OCI-LY7 (cell line): ENCODE measurements at regions not wholly inside any gene's neighbourhood (a gene's known extent, or its start where the extent isn't known, plus 50 kb on each side); places are given as distances from the start of the nearest gene placed in this dataset.

Experiments
- BruUV-seq: library from RNA; stranded (reverse); fragments of 400-500 nt; replicated peaks from 2 replicates; lab custom pipeline; 2021; lab: Mats Ljungman, UMichigan
- CTCF ChIA-PET: fragments of 300-600 bp; sonication (Branson Sonifier 250); formaldehyde crosslinking; loops from one replicate; lab custom pipeline; 2022; ENCODE audit warnings: antibody characterized with exemption; ENCODE audit not compliant: unreplicated experiment; lab: Charles Lee
- POLR2A ChIA-PET: fragments of 300-600 bp; sonication (Branson Sonifier 250); formaldehyde crosslinking; loops from one replicate; lab custom pipeline; 2022; ENCODE audit warnings: antibody characterized with exemption; lab: Charles Lee
- DNase-seq: peaks from one replicate; pipeline ENCODE4 v3.0.0-alpha.2; 2015; ENCODE audit warnings: low spot score
- H2AFZ ChIP-seq: fragments of 200-600 bp; sonication (generic), shearing (Covaris generic); 2 replicates; pipeline ENCODE4 v1.6.1; 2014; ENCODE audit warnings: mild to moderate bottlenecking, antibody characterized with exemption, low read length, moderate library complexity
- H3K27ac ChIP-seq: fragments of 200-600 bp; sonication (generic); 2 replicates; pipeline ENCODE4 v1.5.1; 2014; ENCODE audit warnings: mixed run types, low read depth, mild to moderate bottlenecking, moderate library complexity, low read length, inconsistent platforms; ENCODE audit not compliant: poor library complexity, severe bottlenecking
- H3K36me3 ChIP-seq: fragments of 200-600 bp; sonication (generic); 2 replicates; pipeline ENCODE4 v1.6.1; 2014; ENCODE audit warnings: mild to moderate bottlenecking, antibody characterized with exemption, low read length, moderate library complexity, mixed read lengths; ENCODE audit not compliant: insufficient read depth
- H3K4me1 ChIP-seq: fragments of 200-600 bp; sonication (generic); 2 replicates; pipeline ENCODE4 v1.5.1; 2014; ENCODE audit warnings: mild to moderate bottlenecking, low read length; ENCODE audit not compliant: insufficient read depth, poor library complexity, severe bottlenecking
- H3K4me2 ChIP-seq: fragments of 200-600 bp; sonication (generic); 2 replicates; pipeline ENCODE4 v1.6.1; 2014; ENCODE audit warnings: mild to moderate bottlenecking, low read length
- H3K4me3 ChIP-seq: fragments of 200-600 bp; sonication (generic); 2 replicates; pipeline ENCODE4 v1.5.1; 2014; ENCODE audit warnings: mild to moderate bottlenecking, low read depth, low read length; ENCODE audit not compliant: poor library complexity, severe bottlenecking
- H3K79me2 ChIP-seq: fragments of 200-600 bp; sonication (generic); 2 replicates; pipeline ENCODE4 v1.6.1; 2016; ENCODE audit warnings: low read depth, mild to moderate bottlenecking, low read length, moderate library complexity, mixed read lengths; ENCODE audit not compliant: insufficient read depth
- H3K9me2 ChIP-seq: fragments of 200-600 bp; sonication (generic); 2 replicates; pipeline ENCODE4 v1.6.1; 2016; ENCODE audit warnings: mild to moderate bottlenecking, low read length, mixed read lengths; ENCODE audit not compliant: insufficient read depth
- H3K9me3 ChIP-seq: fragments of 200-600 bp; sonication (generic); 2 replicates; pipeline ENCODE4 v1.6.1; 2014; ENCODE audit warnings: mild to moderate bottlenecking, mixed run types, low read length, mixed read lengths
- H4K20me1 ChIP-seq: fragments of 200-600 bp; sonication (generic); 2 replicates; pipeline ENCODE4 v1.6.1; 2014; ENCODE audit warnings: mild to moderate bottlenecking, antibody characterized with exemption, low read length, moderate library complexity, mixed read lengths; ENCODE audit not compliant: insufficient read depth
- CTCF ChIP-seq: fragments of 200-600 bp; sonication (generic); conservative IDR thresholded peaks from 2 replicates; pipeline ENCODE4 v1.5.1; 2014; ENCODE audit warnings: mild to moderate bottlenecking, antibody characterized with exemption, low read length, moderate library complexity, mixed read lengths
- EZH2phosphoT487 ChIP-seq: fragments of 200-600 bp; sonication (generic); IDR thresholded peaks from 2 replicates; pipeline ENCODE4 v1.6.1; 2018; ENCODE audit warnings: low read depth, borderline replicate concordance, mild to moderate bottlenecking, mixed run types, antibody characterized with exemption, low read length, moderate library complexity, mixed read lengths
- intact Hi-C: fragments of 100-400 bp; cut with micrococcal nuclease; formaldehyde crosslinking; loops from one replicate; pipeline ENCODE4 v1.10.0; 2022; ENCODE audit not compliant: unreplicated experiment

- no peak overlapping the region for H3K4me2 ChIP-seq
- no peak for DNase-seq
- intact Hi-C loops: no loop called here
- H3K9me3 ChIP-seq: no peaks in the 10 kb centered on the region
- no peaks in the 10 kb centered on the region for H3K79me2 ChIP-seq
- POLR2A ChIA-PET: no interaction called here
- H4K20me1 ChIP-seq: no peaks in the 10 kb centered on the region
- no peaks in the 10 kb centered on the region for H3K36me3 ChIP-seq
- BruUV-seq: no TSS peak
- no peak overlapping the region for H3K4me3 ChIP-seq
- no peak overlapping the region for H2AFZ ChIP-seq
- no peak overlapping the region for H3K27ac ChIP-seq
- H3K4me1 ChIP-seq: no peaks in the 10 kb centered on the region
- no peak for TF ChIP-seq EZH2phosphoT487
- TF ChIP-seq CTCF: no peak
- CTCF ChIA-PET: no interaction called here
- H3K9me2 ChIP-seq: no peaks in the 10 kb centered on the region
Measured at GRCh38 chr4:16377887-16378286, 151.6 kb upstream of the TAPT1 start.

- no TSS peak for BruUV-seq
- no peak overlapping the region for H3K27ac ChIP-seq
- H3K4me3 ChIP-seq: no peak overlapping the region
- intact Hi-C loops: no loop called here
- H4K20me1 ChIP-seq: no peaks in the 10 kb centered on the region
- H3K9me2 ChIP-seq: no peaks in the 10 kb centered on the region
- CTCF ChIA-PET: no interaction called here
- H3K36me3 ChIP-seq: no peaks in the 10 kb centered on the region
- no peaks in the 10 kb centered on the region for H3K79me2 ChIP-seq
- no peak for DNase-seq
- H2AFZ ChIP-seq: no peak overlapping the region
- no peak for TF ChIP-seq EZH2phosphoT487
- TF ChIP-seq CTCF: no peak
- no peak overlapping the region for H3K4me2 ChIP-seq
- POLR2A ChIA-PET: interaction anchor here (1.6 kb wide), 1 partner anchor 31 kb away, joined by 4 read pairs; no protein-coding TSS in a partner anchor
- H3K9me3 ChIP-seq: no peaks in the 10 kb centered on the region
- H3K4me1 ChIP-seq: no peaks in the 10 kb centered on the region
Measured at GRCh38 chr4:16365036-16365569, 138.8 kb upstream of the TAPT1 start.

GRCh38 chr4:16360694-16361262, 134.5 kb upstream of the TAPT1 start:
- H3K36me3 ChIP-seq: no peaks in the 10 kb centered on the region
- H3K4me3 ChIP-seq: no peak overlapping the region
- no peaks in the 10 kb centered on the region for H3K4me1 ChIP-seq
- H3K9me2 ChIP-seq: no peaks in the 10 kb centered on the region
- H2AFZ ChIP-seq: no peak overlapping the region
- intact Hi-C loops: no loop called here
- H3K27ac ChIP-seq: no peak overlapping the region
- TF ChIP-seq CTCF (no peak), EZH2phosphoT487 (no peak)
- no peak for DNase-seq
- H3K79me2 ChIP-seq: no peaks in the 10 kb centered on the region
- H4K20me1 ChIP-seq: no peaks in the 10 kb centered on the region
- no TSS peak for BruUV-seq
- H3K4me2 ChIP-seq: no peak overlapping the region
- CTCF ChIA-PET: no interaction called here
- H3K9me3 ChIP-seq: no peaks in the 10 kb centered on the region
- POLR2A ChIA-PET: interaction anchor here (0.6 kb wide), 1 partner anchor 1020 kb away, joined by 4 read pairs; no protein-coding TSS in a partner anchor
